Heart left ventricle (tissue), 16 donors: ENCODE measurements at regions not wholly inside any gene's neighbourhood (a gene's known extent, or its start where the extent isn't known, plus 50 kb on each side); places are given as distances from the start of the nearest gene placed in this dataset.

Source experiments
- ATAC-seq, 4 donors: fragments of 200-7000 bp; cut with Tn5 transposase; one replicate each; pipeline ENCODE4 v1.9.1; 2020 to 2022; ENCODE audit warnings: moderate library complexity in 4 of 4, mild to moderate bottlenecking in 3 of 4, moderate number of reproducible peaks in 1 of 4
- DNase-seq, 5 donors: peaks; one replicate each; pipeline ENCODE4 v3.0.0-alpha.2; 2020
- H3K27ac ChIP-seq, 12 donors: fragments of 200-600 bp; sonication (generic) in 4 of 12; one replicate each; pipeline versions ENCODE4 v1.5.0 to v1.8.0; 2016 to 2022; ENCODE audit warnings: mild to moderate bottlenecking in 2 of 12
- H3K27me3 ChIP-seq, 9 donors: fragments of 200-600 bp; sonication (generic) in 2 of 9; one replicate each; pipeline versions ENCODE4 v1.5.1 to v1.8.0; 2016 to 2022; ENCODE audit warnings: mild to moderate bottlenecking in 3 of 9
- H3K36me3 ChIP-seq, 9 donors: fragments of 200-600 bp; sonication (generic) in 2 of 9; one replicate each; pipeline versions ENCODE4 v1.5.0 to v1.8.0; 2018 to 2022; ENCODE audit warnings: mild to moderate bottlenecking in 2 of 9
- H3K4me1 ChIP-seq, 12 donors: fragments of 200-600 bp; sonication (generic) in 4 of 12; one replicate each; pipeline versions ENCODE4 v1.5.0 to v1.8.0; 2016 to 2022; ENCODE audit warnings: mild to moderate bottlenecking in 3 of 12
- H3K4me3 ChIP-seq, 12 donors: fragments of 200-600 bp; sonication (generic) in 4 of 12; one replicate each; pipeline versions ENCODE4 v1.5.0 to v1.8.0; 2017 to 2022; ENCODE audit warnings: mild to moderate bottlenecking in 9 of 12, moderate library complexity in 4 of 12
- H3K9me3 ChIP-seq, 12 donors: fragments of 200-600 bp; sonication (generic) in 4 of 12; one replicate each; pipeline versions ENCODE4 v1.5.0 to v1.8.0; 2016 to 2022; ENCODE audit warnings: mild to moderate bottlenecking in 1 of 12
- CTCF ChIP-seq, 12 donors: fragments of 200-600 bp; sonication (generic) in 4 of 12; IDR thresholded peaks; one replicate each; pipeline versions ENCODE4 v1.5.0 to v1.8.0; 2018 to 2022; ENCODE audit warnings: antibody characterized with exemption in 12 of 12, mild to moderate bottlenecking in 5 of 12
- POLR2A ChIP-seq, 2 donors: fragments of 450-650 bp; IDR thresholded peaks; one replicate each; pipeline ENCODE4 v1.6.1; 2017; ENCODE audit warnings: antibody characterized with exemption in 2 of 2, mild to moderate bottlenecking in 2 of 2, moderate library complexity in 2 of 2
- WGBS, 4 donors: extraction: QIAGEN DNeasy Blood & Tissue Kit in 2 of 4; methylation state at CpG; one replicate each; pipeline versions ENCODE4 v1.1.5 to v1.1.7; 2013 to 2018; 5-methylcytosine and 5-hydroxymethylcytosine counted together
- intact Hi-C, 10 donors: fragments of 100-400 bp; cut with DNase I; formaldehyde crosslinking; loops; one replicate each; pipeline versions ENCODE4 v1.11.1 to v1.14.2; 2022
- donor health status: ischemic (EF 13 %, LVEDD 7.1; RV severe dilation, severe dysfunction).
- donor health status: healthy with polysubstance abuse.
- donor health status: DM: no; HTN: yes; CAD: no.
- donor health status: DM: no; HTN: no; CAD: no.
- donor health status: ischemic (EF 25% LVEDD 6.9; RV normal size, moderate dysfunction).
- donor health status: ischemic (EF 25% LVEDD 5.7; RV mildly dilated, moderate dysfunction).
- donor health status: healthy.
- donor health status: DM: yes; HTN: yes; CAD: no.
- donor health status: ischemic (EF 35%, LVEDD 5.7; RV mildly dilated, moderate dysfunction).
- donor health status: nonischemic (EF 11% LVEDD 7.7; RV severe dilation, severe dysfunction).
- donor health status: DM: yes; HTN: yes; CAD: no.
- donor health status: PGD.
- donor health status: ischemic (EF 29% LVEDD 5.4; RV normal size, mild dysfunction).
- donor health status: nonischemic (EF 23%, LVEDD 6.1; RV moderate dilation, normal function).

GRCh38 chr15:31727612-31728011 lies 302.7 kb upstream of the CHRNA7 start:
- no peak overlapping the region for H3K27ac ChIP-seq
- H3K27me3 ChIP-seq: no peaks in the 10 kb centered on the region
- H3K36me3 ChIP-seq: no peaks in the 10 kb centered on the region
- no peak for ATAC-seq
- TF ChIP-seq CTCF (IDR thresholded peaks at IDR 0.05) (no peak), POLR2A (IDR thresholded peaks at IDR 0.05) (no peak)
- DNase-seq: no peak
- WGBS, 4 donors: 60 to 92% (median 76%) methylated on average over 3 of the region's 3 CpGs
- no peak overlapping the region for H3K4me3 ChIP-seq
- H3K9me3 ChIP-seq: no peaks in the 10 kb centered on the region
- intact Hi-C loops: no loop called here
- H3K4me1 ChIP-seq: no peaks in the 10 kb centered on the region

- WGBS, 4 donors: 53 to 66% (median 54%) methylated on average over 3 of the region's 3 CpGs
- H3K36me3 ChIP-seq: no peaks in the 10 kb centered on the region
- ATAC-seq (no peak), DNase-seq (no peak)
- H3K4me3 ChIP-seq: no peak overlapping the region
- H3K9me3 ChIP-seq: peaks cover 0 to 7% (median 0%) of the 10 kb centered on the region in 12 donors
- intact Hi-C loops: no loop called here
- TF ChIP-seq CTCF (IDR thresholded peaks at IDR 0.05): no peak
- TF ChIP-seq POLR2A (IDR thresholded peaks at IDR 0.05): no peak
- no peak overlapping the region for H3K27ac ChIP-seq
- H3K4me1 ChIP-seq: no peaks in the 10 kb centered on the region
- H3K27me3 ChIP-seq: no peaks in the 10 kb centered on the region
These were observed 297.6 kb upstream of the CHRNA7 start for GRCh38 chr15:31732726-31733125.

- ATAC-seq: no peak
- DNase-seq: no peak
- no peaks in the 10 kb centered on the region for H3K36me3 ChIP-seq
- no peak for TF ChIP-seq CTCF (IDR thresholded peaks at IDR 0.05)
- no peak for TF ChIP-seq POLR2A (IDR thresholded peaks at IDR 0.05)
- 40 to 61% (median 50%) methylated on average over 4 of the region's 4 CpGs for WGBS, 4 donors
- no peaks in the 10 kb centered on the region for H3K4me1 ChIP-seq
- H3K27ac ChIP-seq: no peak overlapping the region
- peaks cover 0 to 7% (median 0%) of the 10 kb centered on the region in 12 donors for H3K9me3 ChIP-seq
- no peaks in the 10 kb centered on the region for H3K27me3 ChIP-seq
- intact Hi-C loops: no loop called here
- no peak overlapping the region for H3K4me3 ChIP-seq
These were observed 296.9 kb upstream of the CHRNA7 start for GRCh38 chr15:31733424-31733823.

GRCh38 chr15:31740203-31740602 lies 290.1 kb upstream of the CHRNA7 start:
- Histone ChIP-seq H3K27me3 (no peaks in the 10 kb centered on the region), H3K36me3 (no peaks in the 10 kb centered on the region), H3K27ac (no peak overlapping the region), H3K4me1 (no peaks in the 10 kb centered on the region), H3K4me3 (no peak overlapping the region), H3K9me3 (peaks cover 0 to 29% (median 15%) of the 10 kb centered on the region in 12 donors)
- no peak for ATAC-seq
- TF ChIP-seq POLR2A (IDR thresholded peaks at IDR 0.05) (no peak), CTCF (IDR thresholded peaks at IDR 0.05) (no peak)
- DNase-seq: no peak
- WGBS, 4 donors: 45 to 60% (median 51%) methylated on average over 9 of the region's 9 CpGs
- intact Hi-C loops: no loop called here
